Body of pancreas (tissue), 4 donors: ENCODE measurements at regions not wholly inside any gene's neighbourhood (a gene's known extent, or its start where the extent isn't known, plus 50 kb on each side); places are given as distances from the start of the nearest gene placed in this dataset.
"Not testable (repeated sequence)": the region's sequence is repeated elsewhere in the genome, so short reads cannot be mapped to it uniquely, and the experiment has no call there.

Experiments
- ATAC-seq: fragments of 150-250 bp; one replicate; pipeline ENCODE4 v1.9.1; 2016
- DNase-seq, 4 donors: peaks; one replicate each; pipeline ENCODE4 v3.0.0-alpha.2; 2019
- H3K27ac ChIP-seq, 4 donors: fragments of 200-600 bp; sonication (generic); 1 replicate in 3 of 4; 2 replicates in 1 of 4; pipeline versions ENCODE4 v1.5.1 to v1.6.1; 2016 to 2019; ENCODE audit warnings: mild to moderate bottlenecking in 1 of 4, mixed read lengths in 1 of 4, moderate library complexity in 1 of 4
- H3K27me3 ChIP-seq, 2 donors: fragments of 200-600 bp; sonication (generic); one replicate each; pipeline ENCODE4 v1.6.0; 2016; ENCODE audit warnings: mild to moderate bottlenecking in 1 of 2
- H3K36me3 ChIP-seq, 2 donors: fragments of 200-600 bp; sonication (generic); replicated peaks in 1 of 2; 2 replicates each; pipeline ENCODE4 v1.5.1; 2016; ENCODE audit warnings: low read depth in 2 of 2; ENCODE audit not compliant: insufficient read depth in 1 of 2
- H3K4me1 ChIP-seq: fragments of 200-600 bp; sonication (generic); one replicate; pipeline ENCODE4 v1.6.0; 2016
- H3K4me3 ChIP-seq, 2 donors: fragments of 200-600 bp; sonication (generic); 1 replicate in 1 of 2; 2 replicates in 1 of 2; pipeline ENCODE4 v1.5.1; 2016 to 2019
- H3K9me3 ChIP-seq, 3 donors: fragments of 200-600 bp; sonication (generic); 1 replicate in 2 of 3; 2 replicates in 1 of 3; pipeline ENCODE4 v1.5.1; 2016
- POLR2A ChIP-seq, 3 donors: fragments of 450-650 bp; IDR thresholded peaks; one replicate each; pipeline ENCODE4 v1.6.1; 2016; ENCODE audit warnings: antibody characterized with exemption in 3 of 3, mild to moderate bottlenecking in 2 of 3
- WGBS, 2 donors: methylation state at CpG; one replicate each; pipeline ENCODE4 v1.1.5; 2017; 5-methylcytosine and 5-hydroxymethylcytosine counted together
- intact Hi-C: fragments of 100-400 bp; cut with DNase I; formaldehyde crosslinking; loops from one replicate; pipeline ENCODE4 v1.15.1; 2023
- TF ChIP-seq, protein P1 (sequence below), 7 experiments: fragments of 450-650 bp in 4 of 7; fragments of 200-600 bp in 3 of 7; sonication (generic) in 3 of 7; IDR thresholded peaks; one replicate each; pipeline ENCODE4 v1.5.1; 2016 to 2019; ENCODE audit warnings: antibody characterized with exemption in 7 of 7

DNA sequence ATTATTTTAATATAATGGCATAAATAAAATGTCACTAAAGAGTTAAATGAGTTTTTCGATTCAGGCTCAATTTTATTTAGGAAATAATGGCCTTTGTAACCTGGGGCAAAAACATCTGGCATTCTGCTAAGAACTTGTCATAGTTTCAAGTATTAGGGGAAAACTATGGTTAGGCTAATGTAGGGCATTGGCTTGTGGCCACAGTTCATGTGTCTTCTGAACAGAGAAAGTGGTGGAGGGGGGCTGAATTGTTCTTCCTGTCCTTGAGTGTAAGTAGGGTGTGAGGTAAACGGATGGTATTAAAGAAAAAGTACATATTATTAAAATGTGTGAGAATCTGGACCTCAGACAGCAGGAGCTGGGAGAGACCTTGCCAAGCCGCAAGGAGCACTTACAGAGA, 69.1 kb upstream of the KLF14 start:
- Histone ChIP-seq H3K27ac (no peak overlapping the region), H3K27me3 (no peaks in the 10 kb centered on the region), H3K36me3 (no peaks in the 10 kb centered on the region), H3K4me1 (no peaks in the 10 kb centered on the region), H3K9me3 (no peaks in the 10 kb centered on the region), H3K4me3 (no peak overlapping the region)
- DNase-seq (no peak), ATAC-seq (no peak)
- TF ChIP-seq, protein P1, sequence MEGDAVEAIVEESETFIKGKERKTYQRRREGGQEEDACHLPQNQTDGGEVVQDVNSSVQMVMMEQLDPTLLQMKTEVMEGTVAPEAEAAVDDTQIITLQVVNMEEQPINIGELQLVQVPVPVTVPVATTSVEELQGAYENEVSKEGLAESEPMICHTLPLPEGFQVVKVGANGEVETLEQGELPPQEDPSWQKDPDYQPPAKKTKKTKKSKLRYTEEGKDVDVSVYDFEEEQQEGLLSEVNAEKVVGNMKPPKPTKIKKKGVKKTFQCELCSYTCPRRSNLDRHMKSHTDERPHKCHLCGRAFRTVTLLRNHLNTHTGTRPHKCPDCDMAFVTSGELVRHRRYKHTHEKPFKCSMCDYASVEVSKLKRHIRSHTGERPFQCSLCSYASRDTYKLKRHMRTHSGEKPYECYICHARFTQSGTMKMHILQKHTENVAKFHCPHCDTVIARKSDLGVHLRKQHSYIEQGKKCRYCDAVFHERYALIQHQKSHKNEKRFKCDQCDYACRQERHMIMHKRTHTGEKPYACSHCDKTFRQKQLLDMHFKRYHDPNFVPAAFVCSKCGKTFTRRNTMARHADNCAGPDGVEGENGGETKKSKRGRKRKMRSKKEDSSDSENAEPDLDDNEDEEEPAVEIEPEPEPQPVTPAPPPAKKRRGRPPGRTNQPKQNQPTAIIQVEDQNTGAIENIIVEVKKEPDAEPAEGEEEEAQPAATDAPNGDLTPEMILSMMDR (IDR thresholded peaks at IDR 0.05) = no peak
- TF ChIP-seq POLR2A (IDR thresholded peaks at IDR 0.05) = no peak
- intact Hi-C loops = no loop called here
- WGBS, 2 donors = 46 to 54% methylated on average over 3 of the region's 3 CpGs

DNA sequence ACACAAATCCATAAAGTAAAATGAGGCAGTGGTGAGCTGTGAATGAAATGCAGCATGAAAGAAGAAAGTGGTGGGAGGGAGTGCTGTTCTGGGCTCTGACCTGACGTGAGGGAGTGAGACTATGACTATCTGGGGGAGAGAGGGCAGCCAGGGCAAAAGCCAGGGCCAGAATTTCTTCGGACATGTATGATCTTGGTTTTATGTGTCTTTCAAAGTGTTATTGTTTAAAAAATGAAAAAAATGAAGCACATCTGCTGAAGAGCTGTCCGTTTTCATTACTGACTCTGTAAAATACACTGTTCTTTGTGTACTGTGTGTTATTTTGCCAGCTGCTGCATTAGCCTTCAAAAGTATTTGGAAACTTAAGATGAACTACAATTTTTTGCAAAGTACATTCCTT, 70.2 kb upstream of the KLF14 start:
- H3K4me1 ChIP-seq = no peaks in the 10 kb centered on the region
- TF ChIP-seq, protein P1 (IDR thresholded peaks at IDR 0.05) = no peak
- no peak for TF ChIP-seq POLR2A (IDR thresholded peaks at IDR 0.05)
- WGBS, 2 donors = 62 to 69% methylated on average over 3 of the region's 3 CpGs
- no peaks in the 10 kb centered on the region for H3K27me3 ChIP-seq
- ATAC-seq (no peak), DNase-seq (no peak)
- no peaks in the 10 kb centered on the region for H3K9me3 ChIP-seq
- H3K4me3 ChIP-seq = no peak overlapping the region
- H3K36me3 ChIP-seq = no peaks in the 10 kb centered on the region
- intact Hi-C loops = no loop called here
- no peak overlapping the region for H3K27ac ChIP-seq

DNA sequence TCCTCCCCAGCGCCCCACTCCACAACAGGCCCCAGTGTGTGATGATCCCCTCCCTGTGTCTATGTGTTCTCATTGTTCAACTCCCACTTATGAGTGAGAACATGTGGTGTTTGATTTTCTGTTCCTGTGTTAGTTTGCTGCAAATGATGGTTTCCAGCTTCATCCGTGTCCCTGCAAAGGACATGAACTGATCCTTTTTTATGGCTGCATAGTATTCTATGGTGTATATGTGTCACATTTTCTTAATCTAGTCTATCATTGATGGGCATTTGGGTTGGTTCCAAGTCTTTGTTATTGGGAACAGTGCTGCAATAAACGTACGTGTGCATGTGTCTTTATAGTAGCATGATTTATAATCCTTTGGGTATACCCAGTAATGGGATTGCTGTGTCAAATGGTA, 78.8 kb upstream of the KLF14 start:
- intact Hi-C loops = not testable (repeated sequence)

DNA sequence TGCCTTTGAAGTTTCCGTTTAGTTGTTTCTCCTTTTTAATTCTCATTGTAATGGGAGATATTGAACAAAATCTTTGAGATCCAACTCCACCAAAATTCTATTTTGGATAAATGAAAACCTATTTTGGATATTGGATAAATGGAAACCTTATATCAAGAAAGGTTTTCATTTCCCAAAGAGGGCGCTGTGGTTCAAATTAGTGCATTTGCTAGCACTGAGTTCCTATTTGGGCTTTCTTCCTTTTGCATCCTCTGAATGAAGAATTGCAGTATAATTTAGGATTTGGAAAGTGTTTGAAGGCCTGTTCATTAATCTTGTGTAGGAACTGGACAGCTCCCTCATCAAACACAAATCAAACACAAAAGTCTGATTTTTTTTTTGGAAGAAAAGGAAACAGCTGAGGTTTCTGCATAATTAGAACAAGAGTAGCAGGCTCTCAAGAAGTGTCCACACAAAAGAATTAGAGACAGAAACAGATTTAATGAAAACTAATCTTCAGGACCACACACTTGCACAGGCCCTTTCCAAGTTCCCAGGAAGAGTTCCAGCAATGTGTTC, 80.8 kb upstream of the KLF14 start:
- DNase-seq (peak in 1 of 4 donors; percentile 6), ATAC-seq (no peak)
- no peaks in the 10 kb centered on the region for H3K9me3 ChIP-seq
- H3K27me3 ChIP-seq = no peaks in the 10 kb centered on the region
- H3K27ac ChIP-seq = no peak overlapping the region
- TF ChIP-seq, protein P1 (IDR thresholded peaks at IDR 0.05) = peak in 1 of 7 experiments; percentile 14
- no peak for TF ChIP-seq POLR2A (IDR thresholded peaks at IDR 0.05)
- intact Hi-C loops = no loop called here
- H3K4me3 ChIP-seq = no peak overlapping the region
- no peaks in the 10 kb centered on the region for H3K36me3 ChIP-seq
- H3K4me1 ChIP-seq = no peaks in the 10 kb centered on the region
- 59 to 68% methylated on average over 2 of the region's 2 CpGs for WGBS, 2 donors

More for the DNA sequence above, 78.8 kb upstream of the KLF14 start:
- not testable (repeated sequence) for H3K36me3 ChIP-seq, ATAC-seq, H3K9me3 ChIP-seq, H3K4me1 ChIP-seq, H3K27ac ChIP-seq, DNase-seq, H3K4me3 ChIP-seq, H3K27me3 ChIP-seq
- 80 to 86% methylated on average over 4 of the region's 4 CpGs for WGBS, 2 donors

DNA sequence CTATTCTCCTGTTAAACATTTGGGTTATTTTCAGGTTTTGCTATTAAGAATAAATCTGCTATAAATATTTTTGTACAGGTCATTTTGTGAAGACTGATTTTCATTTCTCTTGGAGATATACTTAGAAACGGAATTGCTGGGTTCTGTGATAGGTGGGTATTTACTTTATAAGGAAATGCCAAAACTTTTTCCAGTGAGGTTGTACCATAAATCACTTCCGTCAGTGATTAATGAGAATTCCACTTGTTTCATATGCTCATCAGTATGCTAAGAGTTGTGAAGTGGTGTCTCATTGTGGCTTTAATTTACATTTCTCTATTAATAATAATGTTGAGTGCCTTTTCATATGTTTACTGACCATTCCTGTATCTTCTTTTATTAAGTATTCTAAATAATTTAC, 84.0 kb upstream of the KLF14 start:
- WGBS, 2 donors = 55 to 68% methylated on average over 2 of the region's 2 CpGs
- Histone ChIP-seq H3K27me3 (no peaks in the 10 kb centered on the region), H3K4me1 (no peaks in the 10 kb centered on the region), H3K27ac (no peak overlapping the region), H3K9me3 (no peaks in the 10 kb centered on the region), H3K4me3 (no peak overlapping the region), H3K36me3 (no peaks in the 10 kb centered on the region)
- ATAC-seq = no peak
- no peak for DNase-seq
- TF ChIP-seq POLR2A (IDR thresholded peaks at IDR 0.05) = no peak
- TF ChIP-seq, protein P1 (IDR thresholded peaks at IDR 0.05) = no peak
- intact Hi-C loops = no loop called here
